Activated CD8-positive, alpha-beta memory T cell treated with anti-CD3 and anti-CD28 coated beads, Interleukin-2, amount 50 U/mL, for 1 hour (primary cell): ENCODE measurements at regions not wholly inside any gene's neighbourhood (a gene's known extent, or its start where the extent isn't known, plus 50 kb on each side); places are given as distances from the start of the nearest gene placed in this dataset.

Experiments used
- DNase-seq: peaks from one replicate; pipeline ENCODE4 v3.0.0-alpha.2; 2020; ENCODE audit errors: extremely low read depth

DNA sequence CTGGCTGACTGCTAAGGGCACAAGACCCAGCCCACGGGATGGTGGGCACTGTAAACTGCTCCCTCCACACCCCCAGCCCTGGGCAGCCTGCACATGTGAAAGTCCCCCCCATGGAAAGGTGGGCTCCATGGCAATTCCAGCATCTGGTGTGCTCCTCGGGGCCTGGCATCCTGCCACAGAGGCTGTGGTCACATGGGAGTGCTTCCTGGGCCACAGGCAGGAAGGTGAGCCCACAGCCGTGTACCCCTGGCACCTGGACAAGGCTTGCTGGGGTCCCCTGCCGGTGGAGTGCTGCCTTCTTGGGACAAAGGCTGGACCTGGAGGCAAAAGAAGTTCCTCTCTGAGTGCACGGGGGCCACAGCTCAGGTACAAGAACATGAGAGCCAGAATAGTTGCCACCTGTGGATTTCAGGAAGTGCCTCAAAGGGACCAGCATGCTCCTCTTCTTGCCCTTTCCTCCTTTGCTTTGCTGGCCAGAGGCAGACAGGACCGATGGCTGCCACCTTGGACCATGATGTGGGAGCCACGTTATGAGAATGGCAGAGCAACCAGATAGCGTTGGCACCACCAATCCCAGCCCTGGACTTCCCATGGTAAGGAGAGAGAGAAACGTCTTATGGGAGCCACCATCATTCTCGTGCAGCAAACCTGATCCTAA is 120.2 kb upstream of the MLN start:
- DNase-seq, result no peak

DNA sequence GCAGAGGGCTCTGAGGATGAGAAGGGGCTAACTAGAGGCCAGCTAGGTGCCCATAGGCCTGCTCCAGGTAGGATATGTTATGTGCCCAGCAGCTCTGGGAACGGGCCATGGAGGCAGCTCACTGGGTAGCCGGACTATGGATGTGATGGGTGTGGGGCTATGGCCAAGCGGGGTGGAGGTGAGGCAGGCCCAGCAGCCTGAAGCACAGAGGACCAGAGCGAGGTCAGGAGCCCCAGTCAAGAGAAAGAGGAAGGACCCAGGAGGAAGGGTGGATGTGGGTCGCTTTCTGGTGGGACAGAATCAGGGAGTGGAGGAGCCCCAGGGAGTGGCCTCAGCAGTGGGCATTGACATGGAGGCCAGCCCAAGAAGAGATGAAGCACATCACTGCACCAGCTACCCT is 117.9 kb upstream of the MLN start:
- DNase-seq, result no peak

DNA sequence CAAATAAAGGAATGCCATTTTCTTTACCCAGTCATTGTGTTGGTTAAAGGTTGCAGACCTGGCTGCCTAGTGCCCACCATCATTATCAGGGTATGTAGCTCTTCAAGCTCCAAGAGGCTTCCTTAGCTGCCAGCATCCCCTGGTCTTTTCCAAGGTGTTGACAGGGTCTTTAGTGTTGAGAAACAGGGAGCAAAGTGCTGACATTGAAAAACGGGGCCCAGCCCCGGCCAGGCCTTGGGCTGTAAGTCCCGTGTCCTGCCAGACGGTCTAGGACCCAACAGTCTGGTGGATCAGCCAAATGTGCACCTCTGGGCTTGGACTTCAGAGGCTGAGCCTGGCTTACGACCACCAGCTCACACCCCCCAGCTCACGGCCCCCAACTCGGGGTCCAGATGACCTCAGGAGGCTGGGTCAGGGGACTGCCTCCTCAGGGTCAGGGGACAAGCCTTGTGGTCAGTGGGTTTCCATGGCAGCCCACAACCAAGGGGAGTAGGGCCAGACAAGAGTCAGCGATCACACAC is 114.4 kb upstream of the MLN start:
- no peak for DNase-seq

DNA sequence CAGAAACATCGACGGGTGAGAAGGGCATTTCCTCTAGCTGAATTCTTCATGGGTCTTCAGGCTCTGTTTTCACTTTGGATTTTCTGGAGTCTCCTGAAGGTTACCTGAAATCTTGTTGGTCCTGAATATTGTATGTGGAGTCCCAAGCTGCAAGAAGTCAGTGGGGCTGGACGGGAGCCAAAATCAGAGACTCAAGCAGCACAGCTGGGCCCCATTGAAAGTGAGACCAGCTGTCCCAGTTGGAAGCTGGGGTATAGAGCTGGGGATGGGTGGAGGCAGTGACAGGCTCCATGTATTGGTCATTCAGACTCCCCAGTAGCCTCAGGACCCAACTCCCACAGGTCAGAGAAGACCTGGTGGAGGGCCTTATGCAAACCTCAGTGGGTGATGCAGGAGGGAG is 111.3 kb upstream of the MLN start:
- DNase-seq, result no peak

DNA sequence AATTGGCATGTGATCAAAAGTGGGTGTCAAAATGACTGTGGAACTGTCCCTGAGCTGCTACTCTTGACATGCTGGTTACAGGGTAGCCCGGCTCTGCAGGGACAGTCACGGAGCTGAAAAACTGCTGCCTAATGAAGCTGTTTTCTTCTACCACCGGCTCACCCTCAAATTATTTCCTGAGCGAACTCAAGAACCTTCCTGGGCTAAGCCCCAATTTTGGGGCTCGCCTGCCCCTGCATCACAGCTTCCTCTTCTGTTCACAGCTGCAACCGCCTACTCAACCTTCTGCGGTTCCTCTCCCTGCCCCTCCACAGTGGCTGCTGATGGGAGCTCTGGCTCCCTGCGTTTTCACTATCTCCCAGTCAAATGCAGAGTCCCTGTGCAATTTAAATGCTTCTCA is 110.8 kb upstream of the MLN start:
- peak; percentile 13 for DNase-seq

DNA sequence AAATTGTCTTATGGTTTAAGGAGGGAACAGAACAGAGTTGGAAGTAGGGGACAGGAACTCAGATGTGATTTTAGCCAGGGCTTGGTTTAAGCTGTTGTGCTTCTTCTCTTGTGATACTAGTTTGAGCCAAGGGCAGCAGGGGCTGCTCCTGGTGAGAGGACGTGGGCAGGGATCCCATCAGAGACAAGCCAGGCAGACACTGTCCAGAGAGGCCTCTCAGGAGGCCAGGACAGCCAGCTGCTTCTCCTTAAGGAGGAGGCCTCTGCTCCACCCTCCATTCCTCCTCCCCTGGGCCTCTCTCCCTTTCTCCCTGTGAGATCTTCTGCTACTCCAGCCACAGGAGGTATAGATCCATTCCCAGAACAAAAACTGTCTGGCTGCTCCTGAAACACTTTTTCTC is 108.4 kb upstream of the MLN start:
- DNase-seq, result no peak

DNA sequence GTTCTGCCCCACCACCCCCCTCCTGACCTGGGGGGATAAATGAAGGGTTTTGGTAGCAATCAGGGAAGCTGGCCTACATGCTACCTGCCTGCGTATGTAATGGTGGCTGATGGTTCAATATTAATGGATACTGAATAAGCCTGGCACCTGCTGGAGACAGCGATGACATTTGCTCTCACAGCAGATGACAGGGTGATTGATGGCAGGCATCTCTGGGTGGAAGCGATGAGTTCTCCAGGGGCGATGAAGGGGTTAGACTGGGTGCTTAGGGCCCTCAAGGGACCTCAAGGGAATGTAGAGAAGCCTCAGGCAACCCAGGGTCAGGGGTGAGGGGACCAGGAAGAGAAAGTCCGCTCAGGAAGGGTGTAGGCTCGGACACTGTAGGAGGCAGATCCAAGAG is 107.7 kb upstream of the MLN start:
- no peak for DNase-seq

DNA sequence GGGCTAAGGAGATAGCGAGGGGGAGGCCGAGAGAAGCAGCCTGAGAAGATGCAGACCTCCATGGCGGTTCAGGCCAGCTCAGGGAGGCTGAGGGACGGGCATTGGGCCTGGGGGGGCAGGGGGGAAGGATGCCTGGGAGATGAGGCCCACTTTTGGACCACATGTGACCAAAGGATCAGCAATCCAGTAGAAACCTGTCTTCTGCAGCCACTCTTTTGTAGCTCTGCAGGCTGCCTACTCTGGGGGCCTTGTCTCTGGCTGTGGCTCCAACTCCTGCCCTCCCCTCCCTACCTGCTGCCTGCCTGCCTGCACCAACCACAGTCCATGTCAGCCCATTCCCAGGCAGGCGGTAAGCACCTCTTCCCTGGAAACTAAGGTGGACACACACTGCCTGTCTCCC is 106.8 kb upstream of the MLN start:
- no peak for DNase-seq

DNA sequence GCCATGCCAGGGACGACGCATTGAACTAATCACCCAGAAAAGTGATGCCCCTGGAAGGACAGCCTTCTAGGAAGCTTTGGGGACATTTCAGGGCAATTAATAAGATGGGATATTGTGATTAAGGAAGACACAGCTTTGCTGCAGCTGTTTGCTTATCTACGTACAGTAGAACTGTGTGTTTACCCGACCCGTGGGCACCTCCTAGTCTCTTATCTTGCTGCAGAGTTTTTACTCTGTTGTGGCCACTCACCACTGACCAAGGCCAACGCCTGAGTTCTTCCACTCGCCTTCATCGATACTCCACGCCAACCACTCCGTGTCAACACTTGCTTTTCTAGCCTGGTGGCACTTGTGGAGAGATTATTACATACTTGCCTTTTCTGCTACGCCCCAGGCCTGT is 105.9 kb upstream of the MLN start:
- no peak for DNase-seq

DNA sequence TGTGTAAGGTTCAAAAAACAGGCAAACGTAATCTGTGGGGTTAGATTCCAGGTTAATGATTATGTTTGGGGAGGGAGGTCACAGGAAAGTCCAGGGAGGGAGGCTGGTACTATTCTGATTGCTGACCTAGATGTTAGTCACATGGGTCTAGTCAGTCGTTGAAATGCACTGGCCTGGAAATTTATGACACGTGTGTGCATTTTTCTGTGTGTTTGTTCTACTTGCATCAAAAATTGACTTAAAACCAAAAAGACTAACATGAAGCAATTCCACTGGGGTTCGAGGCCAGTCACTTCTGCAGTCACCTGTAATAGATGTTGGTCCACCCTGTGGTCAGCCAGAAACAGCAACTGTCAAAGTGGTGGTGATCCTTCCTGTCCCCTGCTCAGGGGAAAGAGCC is 104.2 kb upstream of the MLN start:
- DNase-seq, result no peak

DNA sequence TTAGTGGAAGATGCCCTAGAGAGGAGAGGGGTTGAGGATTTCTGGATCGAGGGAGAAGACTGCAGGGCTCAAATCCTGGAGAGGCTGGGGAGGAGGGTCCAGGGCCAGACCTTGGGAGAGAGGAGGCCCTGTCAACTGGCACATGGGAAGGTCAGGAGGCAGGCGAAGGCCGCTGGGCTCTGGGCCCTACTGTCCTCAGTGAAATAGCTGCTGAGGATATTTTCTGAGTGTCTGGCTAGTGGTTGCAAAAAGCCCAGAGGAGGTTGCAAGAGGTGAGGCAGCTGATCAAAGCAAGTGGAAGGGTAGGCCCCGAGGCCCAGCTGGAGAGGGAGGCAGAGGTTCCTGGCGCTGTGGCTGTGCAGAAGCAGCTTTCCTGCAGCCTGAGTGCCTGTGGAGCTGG is 103.4 kb upstream of the MLN start:
- DNase-seq, result no peak

DNA sequence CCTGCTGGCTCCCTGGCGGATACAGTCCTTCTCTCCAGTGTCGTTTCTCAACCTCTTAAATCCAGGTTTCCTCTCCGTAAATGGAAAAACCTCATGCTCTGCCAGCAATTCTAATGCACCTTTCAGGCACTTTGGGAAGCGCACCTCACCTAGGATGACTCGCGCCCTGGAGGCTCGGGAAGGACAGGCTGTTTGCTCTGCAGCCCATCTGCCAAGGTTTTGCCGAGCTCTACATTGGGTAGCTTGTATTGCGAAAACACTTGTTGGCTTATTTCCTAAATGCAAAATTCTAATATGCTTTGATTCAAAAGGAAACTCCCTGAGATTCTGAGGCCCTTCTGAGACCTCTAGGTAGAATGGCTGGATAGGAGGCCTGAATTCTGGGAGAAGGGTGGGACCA is 102.6 kb upstream of the MLN start:
- no peak for DNase-seq

DNA sequence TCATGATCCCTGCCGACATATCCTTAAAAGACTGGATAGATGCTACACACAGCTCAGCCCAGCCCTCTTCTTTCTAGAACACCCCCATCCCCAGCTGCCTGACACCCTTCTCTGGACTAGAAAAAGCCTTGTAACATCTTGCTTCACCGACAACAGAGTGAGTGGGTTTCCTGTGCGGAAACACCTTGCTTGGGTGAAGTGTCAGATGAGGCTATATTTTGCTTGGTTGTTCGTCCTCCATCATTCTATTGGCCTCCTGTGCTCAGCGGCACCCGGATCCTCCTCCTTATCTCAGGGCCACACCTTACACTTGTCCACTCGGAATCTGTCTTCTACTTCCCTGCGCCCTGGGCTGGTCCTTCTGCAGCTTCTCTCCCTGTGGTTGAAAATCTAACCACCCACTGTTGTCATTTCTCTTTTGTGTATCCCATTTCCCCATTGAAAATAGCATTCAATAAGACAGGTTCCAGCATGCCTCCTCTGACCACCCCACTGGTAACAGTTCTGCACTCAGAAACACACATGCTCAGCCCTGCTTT is 101.3 kb upstream of the MLN start:
- peak; percentile 21 for DNase-seq

DNA sequence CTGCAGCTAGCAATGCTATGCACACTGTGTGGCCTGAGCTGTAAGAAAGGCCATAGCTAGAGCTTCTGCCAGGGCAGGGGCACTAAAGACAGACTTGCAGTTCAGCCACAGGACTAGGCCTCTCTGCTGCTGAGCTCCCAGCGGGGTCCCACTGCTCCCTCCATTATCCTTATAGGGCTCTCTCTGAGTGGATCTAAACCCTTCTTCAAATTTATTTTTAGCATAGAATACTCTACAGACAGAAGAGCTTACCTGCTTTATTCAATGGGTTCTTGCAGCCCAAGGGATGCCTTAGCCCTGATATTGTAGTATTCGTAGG is 100.9 kb upstream of the MLN start:
- no peak for DNase-seq

DNA sequence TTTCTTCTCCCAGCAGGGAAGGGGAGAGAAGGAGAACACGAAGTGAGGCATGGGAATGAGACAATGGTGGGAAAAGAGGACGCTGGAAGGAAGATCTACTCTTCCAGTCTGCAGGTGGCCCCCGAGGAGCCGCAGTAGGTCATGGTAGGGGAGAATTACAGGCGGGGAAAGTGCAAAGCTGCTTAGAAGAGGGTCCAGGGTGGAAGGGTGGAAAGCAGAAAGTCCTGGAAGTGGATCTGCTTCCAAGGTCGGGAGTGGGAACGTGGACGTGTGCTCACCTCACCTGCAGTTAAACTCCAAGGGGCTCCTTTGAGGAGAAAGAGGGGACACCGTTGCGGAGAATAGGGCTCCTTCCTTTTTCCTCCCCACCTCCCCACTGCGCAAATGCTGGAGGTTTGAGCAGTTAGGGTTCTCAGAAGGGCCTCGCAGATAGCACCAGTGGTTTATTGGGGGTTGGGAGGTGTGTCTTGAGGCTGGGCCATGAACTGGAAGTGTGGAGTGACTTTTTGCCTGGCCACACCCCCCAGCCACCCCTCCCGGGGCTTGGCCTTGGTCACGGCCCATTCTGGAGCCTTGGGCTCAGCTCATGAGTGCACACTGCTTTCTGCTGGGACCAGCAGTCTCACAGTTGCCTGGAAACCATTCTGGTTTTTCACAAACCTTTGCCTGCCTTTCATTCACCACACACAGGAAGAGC is 100.4 kb upstream of the MLN start:
- peak; percentile 48 for DNase-seq

DNA sequence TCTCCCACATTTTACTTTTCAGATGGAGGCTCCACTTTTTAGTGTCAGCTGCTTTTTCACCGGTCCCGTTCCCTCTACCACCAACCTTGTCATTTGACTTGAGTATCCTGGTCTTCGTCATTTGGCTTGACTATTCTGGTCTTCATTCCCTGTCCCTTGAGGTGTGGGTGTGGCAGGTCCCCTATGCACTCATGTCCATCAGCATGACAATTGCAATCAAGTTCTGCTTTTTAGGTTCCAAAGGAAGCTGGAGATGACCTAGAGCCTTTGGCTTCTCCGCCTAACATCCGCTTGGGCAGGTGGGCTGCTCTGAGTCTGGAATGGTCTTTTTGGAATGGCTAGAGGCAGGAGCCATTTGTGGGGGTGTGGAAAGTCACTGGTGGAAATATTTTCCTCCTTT is 99.8 kb upstream of the MLN start:
- DNase-seq, result no peak

DNA sequence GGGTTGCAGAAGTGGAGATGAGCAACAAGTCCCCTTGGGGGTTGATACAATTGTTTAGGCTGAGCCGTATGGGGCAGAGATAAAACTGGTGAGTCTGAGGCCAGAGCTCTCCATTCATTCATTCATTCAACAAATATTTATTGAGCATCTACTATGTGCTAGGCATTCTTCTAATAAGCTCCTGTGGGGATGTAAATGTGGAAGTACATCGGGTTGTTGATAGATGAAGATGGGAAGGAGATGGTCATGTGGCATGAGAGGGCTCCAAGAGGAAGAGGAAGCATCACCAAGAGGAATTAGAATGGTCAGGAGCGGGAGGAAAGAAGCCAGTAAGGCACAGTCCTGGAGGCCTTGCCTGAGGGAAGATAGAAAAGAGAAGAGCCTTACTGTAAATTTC is 98.7 kb upstream of the MLN start:
- no peak for DNase-seq

DNA sequence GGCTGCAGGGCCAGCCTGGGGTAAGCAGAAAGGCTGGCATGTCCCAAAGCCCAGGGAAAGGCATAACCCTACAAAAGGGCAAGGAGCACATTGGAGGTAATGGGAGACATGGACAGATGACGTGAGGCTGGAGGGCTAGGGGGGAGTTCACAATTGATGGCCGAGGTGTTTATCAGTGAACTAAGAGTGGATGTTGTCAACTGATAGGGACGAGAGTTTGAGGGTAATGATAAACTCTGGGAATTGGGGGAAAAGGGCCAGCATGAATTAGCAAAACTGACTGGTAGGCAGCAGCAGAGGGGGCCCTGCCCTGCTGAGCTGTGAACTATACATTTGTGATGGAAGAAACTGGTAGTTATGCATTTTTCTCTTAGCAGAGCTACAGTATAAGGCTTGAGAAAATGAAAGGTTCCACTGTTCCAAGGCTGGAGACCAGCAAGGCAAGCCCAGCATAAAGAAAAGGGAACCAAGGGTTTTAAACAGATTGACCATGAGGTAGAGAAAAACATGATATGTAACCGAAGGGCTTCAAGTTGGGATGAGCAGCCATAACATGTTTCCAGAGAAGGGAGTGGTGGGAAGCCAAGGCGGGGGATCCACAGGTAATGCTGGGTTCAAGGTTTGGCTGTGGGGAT is 98.1 kb upstream of the MLN start:
- no peak for DNase-seq

DNA sequence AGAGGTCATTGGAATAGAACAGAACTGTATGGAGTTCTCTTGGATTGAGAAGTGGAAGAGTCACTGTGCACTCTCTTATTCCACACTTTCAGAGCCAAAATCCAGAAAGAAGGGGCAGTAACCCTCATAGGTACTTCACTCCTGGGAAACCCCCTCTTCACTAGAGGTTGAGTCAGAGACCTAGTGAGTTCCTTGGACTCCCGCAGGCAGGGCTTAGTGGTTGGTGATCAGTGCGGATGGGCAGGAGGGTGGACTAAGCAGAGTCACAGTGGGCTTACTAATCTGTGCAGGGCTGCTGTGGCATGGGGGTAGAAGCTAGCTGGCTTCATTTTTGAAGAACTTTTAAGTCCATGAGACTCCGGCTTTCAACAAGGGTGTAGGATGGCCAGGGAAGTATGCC is 95.0 kb upstream of the MLN start:
- DNase-seq, result no peak

DNA sequence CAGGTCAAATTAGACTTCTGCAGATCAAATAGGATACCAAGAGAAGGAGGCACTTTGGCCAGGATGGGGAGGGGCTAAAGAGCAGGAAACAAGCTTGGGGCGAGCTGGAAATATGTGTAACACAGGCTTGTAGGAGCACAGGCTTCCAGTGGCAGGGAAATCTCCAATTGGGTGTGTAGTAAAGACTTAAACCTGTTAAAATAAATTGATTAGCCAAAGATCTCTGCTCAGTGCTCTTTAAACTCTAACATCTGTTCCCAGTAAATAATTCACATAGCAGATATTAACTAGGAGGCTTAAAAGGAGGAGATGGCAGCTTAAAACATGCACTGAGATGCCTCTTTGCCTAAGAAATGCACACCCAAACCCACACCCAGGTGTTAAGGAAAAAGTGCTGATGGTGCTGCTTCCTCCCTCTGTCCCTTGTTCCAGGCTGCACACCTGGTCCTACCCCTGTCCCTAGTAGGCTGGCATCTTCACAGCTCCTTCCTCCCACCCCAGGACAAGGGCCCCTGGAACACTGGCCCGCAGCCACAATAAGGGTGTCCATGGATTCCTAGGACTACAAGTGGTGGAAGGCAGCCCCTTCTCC is 93.5 kb upstream of the MLN start:
- DNase-seq, result no peak

DNA sequence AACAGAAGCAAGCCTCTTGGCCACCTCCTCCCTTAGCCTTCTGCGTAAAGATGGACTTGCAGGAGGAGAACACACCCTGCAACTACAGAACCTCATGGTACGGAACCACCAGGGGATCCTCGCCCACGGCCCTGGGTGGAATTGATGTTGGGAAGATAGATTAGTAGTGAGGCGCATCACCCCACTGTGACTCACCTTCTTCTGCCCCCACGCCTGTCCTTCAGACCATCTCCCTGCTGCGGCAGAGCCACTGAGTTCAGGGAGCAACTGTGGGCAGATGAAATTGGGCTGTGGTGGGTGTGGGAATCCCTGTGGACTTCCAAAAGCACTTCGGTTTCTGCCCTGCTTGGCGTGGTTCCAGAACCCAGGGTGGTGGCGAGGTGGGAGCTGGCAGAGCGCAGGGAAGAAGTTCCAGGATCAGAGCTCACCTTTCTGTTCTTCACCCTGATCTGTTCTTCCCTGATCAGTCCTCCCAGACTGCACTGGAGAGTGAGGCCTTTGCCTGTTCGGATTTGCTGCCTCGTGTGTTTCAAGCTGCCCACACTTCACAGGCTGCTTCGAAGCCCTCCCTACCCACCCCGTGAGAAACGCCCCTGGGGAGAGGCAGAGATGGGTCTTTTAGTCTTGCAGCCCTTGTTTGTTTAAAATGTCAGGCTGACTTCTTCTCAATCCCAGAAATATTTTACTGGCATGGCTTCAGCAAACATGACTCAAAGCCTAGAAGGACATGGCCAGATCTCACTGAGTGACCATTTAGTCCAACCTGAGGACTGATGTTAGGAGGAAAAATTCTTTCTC is 92.8 kb upstream of the MLN start:
- no peak for DNase-seq

DNA sequence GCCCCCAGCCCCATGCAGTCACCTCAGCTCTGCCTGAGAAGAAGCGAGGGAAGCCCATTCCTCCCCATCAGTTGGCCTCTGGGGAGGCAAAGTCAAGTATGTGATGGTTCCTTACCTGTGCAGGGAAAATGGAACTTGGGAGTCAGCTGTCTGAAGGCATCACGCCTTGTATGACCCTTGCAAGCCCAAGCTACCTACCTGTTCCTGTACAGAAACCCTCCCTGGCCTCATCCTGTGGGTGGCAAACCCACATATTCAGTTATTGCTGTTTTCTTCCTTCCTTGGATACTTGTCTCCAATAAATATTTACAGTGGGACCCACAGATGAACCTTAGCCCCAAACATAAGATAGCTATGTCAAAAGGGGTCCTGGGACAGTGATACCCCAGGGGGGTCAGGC is 92.2 kb upstream of the MLN start:
- DNase-seq, result no peak
